ENCODE measurements at regions not wholly inside any gene's neighbourhood (a gene's known extent, or its start where the extent isn't known, plus 50 kb on each side); places are given as distances from the start of the nearest gene placed in this dataset.

DNA sequence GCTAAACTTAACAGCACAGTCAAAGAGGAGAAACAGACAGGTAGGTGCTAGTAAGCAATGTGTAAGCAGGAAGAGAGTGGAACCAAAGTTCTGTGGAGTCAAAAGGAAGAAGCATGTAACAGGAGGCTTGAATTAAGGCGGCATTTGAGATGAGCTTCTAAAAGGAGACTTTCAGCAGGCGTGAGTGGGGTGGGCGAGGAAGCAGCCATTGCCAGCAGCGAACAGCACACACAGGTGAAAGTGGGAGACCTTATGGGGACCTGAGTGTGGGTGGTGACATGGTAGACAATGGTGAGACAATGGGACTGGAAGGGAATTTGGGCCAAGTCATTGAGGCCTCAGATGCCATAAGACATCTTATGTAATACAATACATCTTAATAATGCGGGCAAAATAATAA is 195.0 kb downstream of the PAX1 start:
- ChIA-PET CTCF (no interaction called here), POLR2A (no interaction called here)
- Histone ChIP-seq H3K27me3 (ENCODE audit: control insufficient read depth, insufficient read depth, low read length) (no peaks in the 10 kb centered on the region), H3K27ac (ENCODE audit: low read depth, low read length) (no peak overlapping the region), H3K9me3 (ENCODE audit: control insufficient read depth, insufficient read depth, low read length) (peaks cover 22% of the 10 kb centered on the region), H3K4me3 (ENCODE audit: low read depth, low read length) (no peak overlapping the region)
- TF ChIP-seq CTCF (IDR thresholded peaks at IDR 0.05; ENCODE audit: low read depth, low read length), result no peak
- DNase-seq (ENCODE audit: low read depth, low spot score), result no peak

DNA sequence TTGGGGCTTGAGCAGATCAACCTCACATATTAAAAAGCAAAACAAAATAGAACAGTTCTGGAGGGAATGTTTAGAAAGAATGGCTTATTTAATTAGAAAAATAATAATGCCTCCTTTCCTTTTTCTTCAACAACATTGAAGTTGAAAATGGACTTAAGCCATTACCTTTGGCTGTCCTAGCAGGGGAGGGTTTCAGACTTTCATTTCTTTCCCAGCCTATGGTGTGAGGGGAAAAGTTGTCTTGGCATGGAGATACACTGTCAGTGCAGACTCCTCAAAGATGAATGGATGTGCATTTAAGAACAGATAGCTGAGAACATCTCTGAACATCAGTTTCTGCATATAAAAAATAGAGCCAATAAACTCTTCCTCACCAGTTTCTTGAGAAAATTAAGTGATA is 169.5 kb downstream of the PAX1 start:
- no peak overlapping the region for H3K4me3 ChIP-seq (ENCODE audit: low read depth, low read length)
- H3K9me3 ChIP-seq (ENCODE audit: control insufficient read depth, insufficient read depth, low read length), result peaks cover 18% of the 10 kb centered on the region
- H3K27me3 ChIP-seq (ENCODE audit: control insufficient read depth, insufficient read depth, low read length), result no peaks in the 10 kb centered on the region
- ChIA-PET CTCF (no interaction called here), POLR2A (no interaction called here)
- no peak for DNase-seq (ENCODE audit: low read depth, low spot score)
- H3K27ac ChIP-seq (ENCODE audit: low read depth, low read length), result no peak overlapping the region
- no peak for TF ChIP-seq CTCF (IDR thresholded peaks at IDR 0.05; ENCODE audit: low read depth, low read length)

- Histone ChIP-seq H3K9me3 (ENCODE audit: control insufficient read depth, insufficient read depth, low read length) (peaks cover 18% of the 10 kb centered on the region), H3K4me3 (ENCODE audit: low read depth, low read length) (no peak overlapping the region), H3K27me3 (ENCODE audit: control insufficient read depth, insufficient read depth, low read length) (no peaks in the 10 kb centered on the region), H3K27ac (ENCODE audit: low read depth, low read length) (no peak overlapping the region)
- no peak for DNase-seq (ENCODE audit: low read depth, low spot score)
- ChIA-PET POLR2A (no interaction called here), CTCF (no interaction called here)
- no peak for TF ChIP-seq CTCF (IDR thresholded peaks at IDR 0.05; ENCODE audit: low read depth, low read length)
Measured at GRCh38 chr20:21874127-21874526, 168.7 kb downstream of the PAX1 start.

GRCh38 chr20:21873291-21873690 is 167.8 kb downstream of the PAX1 start:
- Histone ChIP-seq H3K27ac (ENCODE audit: low read depth, low read length) (no peak overlapping the region), H3K27me3 (ENCODE audit: control insufficient read depth, insufficient read depth, low read length) (no peaks in the 10 kb centered on the region), H3K9me3 (ENCODE audit: control insufficient read depth, insufficient read depth, low read length) (peaks cover 18% of the 10 kb centered on the region), H3K4me3 (ENCODE audit: low read depth, low read length) (no peak overlapping the region)
- DNase-seq (ENCODE audit: low read depth, low spot score), result no peak
- TF ChIP-seq CTCF (IDR thresholded peaks at IDR 0.05; ENCODE audit: low read depth, low read length), result no peak
- ChIA-PET POLR2A (no interaction called here), CTCF (no interaction called here)

DNA sequence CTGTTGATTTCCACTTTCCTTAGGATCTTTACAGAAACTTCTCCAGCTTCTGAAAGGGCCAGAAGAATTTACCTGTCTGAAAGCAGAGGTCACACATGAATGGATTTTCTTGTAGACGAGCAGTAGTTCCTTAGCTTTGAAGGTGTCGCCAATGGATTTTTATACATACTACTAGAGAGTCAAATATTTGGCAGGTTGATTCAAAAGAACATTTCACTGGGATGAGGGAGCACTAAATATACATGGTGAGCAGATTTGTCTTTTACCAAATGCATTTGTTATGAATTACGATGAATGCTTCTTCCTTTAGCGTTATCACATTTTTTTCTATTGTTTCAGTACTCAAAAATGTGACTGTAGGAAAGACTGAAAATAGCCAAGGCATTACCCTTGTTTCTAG is 162.3 kb downstream of the PAX1 start:
- ChIA-PET CTCF (no interaction called here), POLR2A (no interaction called here)
- no peaks in the 10 kb centered on the region for H3K27me3 ChIP-seq (ENCODE audit: control insufficient read depth, insufficient read depth, low read length)
- no peak overlapping the region for H3K4me3 ChIP-seq (ENCODE audit: low read depth, low read length)
- TF ChIP-seq CTCF (IDR thresholded peaks at IDR 0.05; ENCODE audit: low read depth, low read length), result no peak
- H3K9me3 ChIP-seq (ENCODE audit: control insufficient read depth, insufficient read depth, low read length), result peaks cover 37% of the 10 kb centered on the region
- DNase-seq (ENCODE audit: low read depth, low spot score), result no peak
- no peak overlapping the region for H3K27ac ChIP-seq (ENCODE audit: low read depth, low read length)
